K562 (cell line): ENCODE measurements at regions not wholly inside any gene's neighbourhood (a gene's known extent, or its start where the extent isn't known, plus 50 kb on each side); places are given as distances from the start of the nearest gene placed in this dataset.

Source experiments
- ATAC-seq: fragments of 200-7000 bp; cut with Tn5 transposase; 3 replicates; pipeline ENCODE4 v1.9.1; 2020; ENCODE audit warnings: moderate library complexity
- BruUV-seq: library from RNA; stranded (reverse); fragments of 400-500 nt; replicated peaks from 2 replicates; lab custom pipeline; 2021; lab: Mats Ljungman, UMichigan
- CTCF ChIA-PET: fragments of 300-600 bp; formaldehyde crosslinking; extraction: SDS; loops from one replicate; lab custom pipeline; 2021; ENCODE audit warnings: low intra/inter-chr PET ratio; lab: Yijun Ruan, JAX
- POLR2A ChIA-PET: fragments of 300-600, 350-650 bp; sonication (Branson Sonifier 250); formaldehyde crosslinking; extraction: SDS; loops from one replicate; lab custom pipeline; 2021; ENCODE audit warnings: antibody characterized with exemption, inconsistent platforms; lab: Yijun Ruan, JAX
- DNase-seq, 4 experiments: peaks; one replicate each; pipeline versions ENCODE4 v3.0.0 to v3.0.0-alpha.2; 2011 to 2018; ENCODE audit warnings: low spot score in 3 of 4, mixed read lengths in 3 of 4; ENCODE audit errors: extremely low read depth in 1 of 4
- FAIRE-seq: peaks from 2 replicates; lab custom pipeline; 2011; peaks lifted over from hg19 to GRCh38; lab: Jason Lieb, UNC
- H2AFZ ChIP-seq: 2 replicates; pipeline ENCODE4 v1.6.0; 2011; ENCODE audit warnings: low read depth, low read length, control low read depth, inconsistent platforms
- H3K27ac ChIP-seq: fragments of 200-600 bp; 3 replicates; pipeline ENCODE4 v1.8.0; 2011; ENCODE audit warnings: low read depth, mild to moderate bottlenecking, control low read depth, inconsistent platforms, low read length, moderate library complexity, mixed read lengths; ENCODE audit errors: extremely low read depth
- H3K27me3 ChIP-seq, 2 experiments: fragments of 300-600 bp in 1 of 2; 2 replicates in 1 of 2; 3 replicates in 1 of 2; pipeline versions ENCODE4 v1.6.0 to v1.8.0; 2011; ENCODE audit warnings: inconsistent platforms in 2 of 2, low read length in 2 of 2, mild to moderate bottlenecking in 1 of 2, mixed read lengths in 1 of 2, moderate library complexity in 1 of 2; ENCODE audit not compliant: control insufficient read depth in 2 of 2, insufficient read depth in 2 of 2
- H3K36me3 ChIP-seq: fragments of 300-600 bp; 3 replicates; pipeline ENCODE4 v1.8.0; 2011; ENCODE audit warnings: mild to moderate bottlenecking, low read length, inconsistent platforms; ENCODE audit not compliant: control insufficient read depth, insufficient read depth
- H3K4me1 ChIP-seq, 2 experiments: fragments of 200-600 bp in 1 of 2; replicated peaks in 1 of 2; 2 replicates in 1 of 2; 3 replicates in 1 of 2; pipeline versions ENCODE4 v1.5.1 to v1.8.0; 2011; ENCODE audit warnings: inconsistent platforms in 2 of 2, low read length in 2 of 2, mild to moderate bottlenecking in 1 of 2, mixed read lengths in 1 of 2, moderate library complexity in 1 of 2; ENCODE audit not compliant: control insufficient read depth in 2 of 2, insufficient read depth in 2 of 2
- H3K4me2 ChIP-seq: 2 replicates; pipeline ENCODE4 v1.6.1; 2011; ENCODE audit warnings: low read length, control low read depth, inconsistent platforms, mixed read lengths; ENCODE audit not compliant: insufficient read depth
- H3K4me3 ChIP-seq: fragments of 200-600 bp; sonication (generic), shearing (Covaris generic); 2 replicates; pipeline ENCODE4 v1.5.1; 2016; ENCODE audit warnings: control low read depth, inconsistent platforms
- H3K79me2 ChIP-seq: fragments of 200-600 bp; 3 replicates; pipeline ENCODE4 v1.8.0; 2011; ENCODE audit warnings: low read length, inconsistent platforms; ENCODE audit not compliant: control insufficient read depth, insufficient read depth
- H3K9ac ChIP-seq, 2 experiments: 2 replicates each; pipeline versions ENCODE4 v1.6.0 to v1.6.1; 2011; ENCODE audit warnings: low read depth in 2 of 2, low read length in 2 of 2, control low read depth in 1 of 2, inconsistent platforms in 1 of 2, mild to moderate bottlenecking in 1 of 2, mixed read lengths in 1 of 2; ENCODE audit not compliant: insufficient read depth in 1 of 2
- H3K9me1 ChIP-seq: one replicate; pipeline ENCODE4 v1.6.0; 2011; ENCODE audit warnings: inconsistent platforms, mild to moderate bottlenecking, low read length, moderate library complexity; ENCODE audit not compliant: control insufficient read depth, insufficient read depth
- H3K9me3 ChIP-seq: replicated peaks from 2 replicates; pipeline ENCODE4 v1.5.1; 2011; ENCODE audit warnings: low read depth, low read length, inconsistent platforms; ENCODE audit not compliant: control insufficient read depth, insufficient read depth
- H4K20me1 ChIP-seq: replicated peaks from 2 replicates; pipeline ENCODE4 v1.6.1; 2011; ENCODE audit warnings: low read length, inconsistent platforms, mixed read lengths; ENCODE audit not compliant: control insufficient read depth, insufficient read depth
- ARHGAP35 ChIP-seq: fragments of 450-650 bp; IDR thresholded peaks from 2 replicates; pipeline ENCODE4 v1.6.1; 2018; ENCODE audit not compliant: partially characterized antibody
- CCNT2 ChIP-seq: IDR thresholded peaks from 2 replicates; pipeline ENCODE4 v1.6.1; 2011; ENCODE audit warnings: borderline replicate concordance, low read depth, mild to moderate bottlenecking, moderate library complexity, mixed read lengths, low read length; ENCODE audit not compliant: insufficient read length; ENCODE audit errors: extremely low read depth
- EGR1 ChIP-seq: fragments of 450-650 bp; conservative IDR thresholded peaks from 2 replicates; pipeline ENCODE4 v1.6.1; 2017; ENCODE audit warnings: mild to moderate bottlenecking
- ELF4 ChIP-seq: fragments of 450-650 bp; formaldehyde crosslinking; IDR thresholded peaks from 2 replicates; pipeline ENCODE4 v1.4.0; 2022; ENCODE audit warnings: missing genetic modification characterization
- FOXK1 ChIP-seq: sonication (generic); formaldehyde crosslinking; IDR thresholded peaks from 2 replicates; pipeline ENCODE4 v1.8.0; 2022; ENCODE audit warnings: missing genetic modification reagents, mild to moderate bottlenecking, borderline replicate concordance
- KAT2B ChIP-seq: IDR thresholded peaks from one replicate; pipeline ENCODE4 v1.6.1; 2012; ENCODE audit warnings: low read depth, mild to moderate bottlenecking, control low read depth, inconsistent platforms, low read length, moderate library complexity
- TEAD2 ChIP-seq: fragments of 450-650 bp; IDR thresholded peaks from 2 replicates; pipeline ENCODE4 v1.6.1; 2016; ENCODE audit warnings: missing genetic modification characterization, control low read depth, missing compliant biosample characterization
- TSC22D4 ChIP-seq: fragments of 450-650 bp; IDR thresholded peaks from 2 replicates; pipeline ENCODE4 v1.6.1; 2016; ENCODE audit warnings: missing genetic modification characterization, missing biosample characterization, control low read depth
- ZBTB26 ChIP-seq: fragments of 450-650 bp; formaldehyde crosslinking; IDR thresholded peaks from 2 replicates; pipeline ENCODE4 v1.4.0; 2022; ENCODE audit warnings: missing genetic modification characterization
- ZNF134 ChIP-seq: fragments of 250-450 bp; sonication (Bioruptor Pico); conservative IDR thresholded peaks from 2 replicates; pipeline ENCODE4 v1.4.0; 2020
- WGBS: fragments of 100-300 bp; shearing (Covaris generic); methylation state at CpG from one replicate; pipeline ENCODE4 v1.1.6; 2016; ENCODE audit warnings: low coverage, mixed read lengths; ENCODE audit not compliant: insufficient coverage; ENCODE audit errors: missing lambda C conversion rate; 5-methylcytosine and 5-hydroxymethylcytosine counted together
- in situ Hi-C: fragments of 300-500 bp; cut with MboI; formaldehyde crosslinking; loops from 4 replicates; pipeline ENCODE4 v1.15.0; 2018; ENCODE audit warnings: inconsistent platforms, mixed read lengths
- intact Hi-C: fragments of 100-400 bp; cut with micrococcal nuclease; formaldehyde crosslinking; loops from 2 replicates; pipeline ENCODE4 v1.14.2; 2022

DNA sequence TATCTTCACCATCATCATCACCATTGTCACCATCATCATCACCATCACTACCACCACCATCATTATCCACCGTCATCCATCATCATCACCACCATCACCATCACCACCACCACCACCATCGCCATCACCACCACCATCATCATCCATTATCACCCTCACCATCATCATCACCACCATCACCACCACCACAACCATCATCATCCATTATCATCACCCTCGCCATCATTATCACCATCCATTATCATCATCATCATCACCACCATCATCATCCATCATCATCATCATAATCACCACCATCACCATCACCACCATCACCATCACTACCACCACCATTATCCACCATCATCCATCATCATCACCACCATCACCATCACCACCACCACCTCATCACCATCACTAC, 95.6 kb downstream of the C16orf95 start:
- Histone ChIP-seq H3K4me3 (no peak overlapping the region), H3K9ac (no peak overlapping the region), H2AFZ (no peak overlapping the region), H3K9me1 (no peaks in the 10 kb centered on the region), H3K4me1 (peaks cover 0 to 7% of the 10 kb centered on the region in 2 experiments; a peak in 2 of 5 replicates), H3K27ac (no peak overlapping the region), H3K79me2 (no peaks in the 10 kb centered on the region), H4K20me1 (no peaks in the 10 kb centered on the region), H3K27me3 (no peaks in the 10 kb centered on the region; a peak in 1 of 5 replicates), H3K36me3 (no peaks in the 10 kb centered on the region), H3K9me3 (no peaks in the 10 kb centered on the region), H3K4me2 (no peak overlapping the region)
- FAIRE-seq = no peak
- 0 out of 2 replicates have a peak, but pooled peaks have one; percentile 32 for TF ChIP-seq ZBTB26 (CRISPR knock-in tag)
- peak; percentile 52; the same call in 1 of the 2 replicates for TF ChIP-seq TSC22D4 (tag)
- no peak for TF ChIP-seq EGR1
- TF ChIP-seq ELF4 (CRISPR knock-in tag) = peak; percentile 60; the same call in 1 of the 2 replicates
- in situ Hi-C loops (no loop called here), intact Hi-C loops (no loop called here)
- CTCF ChIA-PET = no interaction called here
- DNase-seq = no peak
- no TSS peak for BruUV-seq
- no peak for ATAC-seq
- WGBS = 3% methylated on average over 3 of the region's 3 CpGs
- POLR2A ChIA-PET = no interaction called here

DNA sequence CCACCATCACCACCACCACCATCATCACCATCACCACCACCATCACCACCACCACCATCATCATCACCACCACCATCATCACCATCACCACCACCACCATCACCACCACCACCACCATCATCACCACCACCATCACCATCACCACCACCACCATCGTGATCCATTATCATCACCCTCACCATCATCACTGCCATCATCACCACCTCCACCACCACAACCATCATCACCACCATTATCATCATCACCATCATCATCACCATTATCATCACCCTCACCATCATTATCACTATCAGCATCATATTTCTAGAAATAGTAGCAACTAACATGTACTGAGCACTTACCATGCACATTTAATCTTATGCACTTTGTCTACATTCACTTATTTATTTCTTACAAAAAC, 94.9 kb downstream of the C16orf95 start:
- POLR2A ChIA-PET = no interaction called here
- no peak overlapping the region for H3K4me2 ChIP-seq
- no peak for ATAC-seq
- no peak for DNase-seq
- H3K79me2 ChIP-seq = no peaks in the 10 kb centered on the region
- 0% methylated on average over 1 of the region's 1 CpG for WGBS
- H3K9ac ChIP-seq = no peak overlapping the region
- TF ChIP-seq ZNF134 (no peak), FOXK1 (no peak), TSC22D4 (tag) (0 out of 2 replicates have a peak, but pooled peaks have one; percentile 68), ARHGAP35 (no peak), KAT2B (no peak), CCNT2 (no peak), TEAD2 (tag) (no peak)
- TF ChIP-seq, all 486 proteins: peak for 1
- Histone ChIP-seq H3K9me3 (no peaks in the 10 kb centered on the region), H3K9me1 (no peaks in the 10 kb centered on the region), H2AFZ (no peak overlapping the region), H3K4me1 (peaks cover 0 to 2% of the 10 kb centered on the region in 2 experiments; a peak in 1 of 5 replicates), H4K20me1 (no peaks in the 10 kb centered on the region), H3K4me3 (no peak overlapping the region), H3K27me3 (peaks cover 0 to 2% of the 10 kb centered on the region in 2 experiments; a peak in 3 of 5 replicates), H3K27ac (no peak overlapping the region), H3K36me3 (no peaks in the 10 kb centered on the region)
- intact Hi-C loops = no loop called here
- no TSS peak for BruUV-seq
- CTCF ChIA-PET = no interaction called here
- no peak for FAIRE-seq
- in situ Hi-C loops = no loop called here
